ENCODE measurements at regions not wholly inside any gene's neighbourhood (a gene's known extent, or its start where the extent isn't known, plus 50 kb on each side); places are given as distances from the start of the nearest gene placed in this dataset.

DNA sequence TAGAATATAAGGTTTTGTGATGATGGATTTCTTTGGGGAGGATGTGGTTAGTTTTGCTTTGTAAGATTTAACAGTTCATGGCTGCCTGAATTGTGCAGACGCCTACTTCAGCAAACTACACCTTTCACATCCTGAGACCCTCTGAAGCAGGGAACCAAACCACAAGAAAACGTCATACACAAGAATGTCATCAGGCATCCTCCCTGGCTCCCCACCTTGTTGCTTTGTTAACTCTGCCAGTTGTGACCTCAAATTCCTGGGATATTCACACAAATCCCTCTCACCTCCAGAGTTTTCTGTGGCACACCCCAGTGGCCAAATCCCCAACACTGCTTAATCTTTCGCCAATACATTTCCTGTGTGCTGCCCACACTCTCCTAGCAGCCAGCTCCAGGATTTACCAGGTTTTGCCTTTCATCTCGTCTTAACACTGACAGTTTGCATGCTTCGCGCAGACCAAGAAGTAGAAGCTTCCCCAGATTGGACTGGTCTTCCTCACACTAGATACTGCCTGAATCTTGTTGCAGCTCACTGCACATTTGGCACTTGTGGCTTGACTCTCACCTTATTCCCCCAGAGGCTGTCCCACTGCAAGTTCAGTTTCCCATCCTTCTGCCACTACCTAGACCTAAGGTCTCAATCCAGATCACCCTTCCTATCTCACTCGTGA lies 51.1 kb upstream of the CTTNBP2NL start:
- H3K27me3 ChIP-seq = no peaks in the 10 kb centered on the region
- H3K4me3 ChIP-seq = no peak overlapping the region
- TF ChIP-seq, protein P1, sequence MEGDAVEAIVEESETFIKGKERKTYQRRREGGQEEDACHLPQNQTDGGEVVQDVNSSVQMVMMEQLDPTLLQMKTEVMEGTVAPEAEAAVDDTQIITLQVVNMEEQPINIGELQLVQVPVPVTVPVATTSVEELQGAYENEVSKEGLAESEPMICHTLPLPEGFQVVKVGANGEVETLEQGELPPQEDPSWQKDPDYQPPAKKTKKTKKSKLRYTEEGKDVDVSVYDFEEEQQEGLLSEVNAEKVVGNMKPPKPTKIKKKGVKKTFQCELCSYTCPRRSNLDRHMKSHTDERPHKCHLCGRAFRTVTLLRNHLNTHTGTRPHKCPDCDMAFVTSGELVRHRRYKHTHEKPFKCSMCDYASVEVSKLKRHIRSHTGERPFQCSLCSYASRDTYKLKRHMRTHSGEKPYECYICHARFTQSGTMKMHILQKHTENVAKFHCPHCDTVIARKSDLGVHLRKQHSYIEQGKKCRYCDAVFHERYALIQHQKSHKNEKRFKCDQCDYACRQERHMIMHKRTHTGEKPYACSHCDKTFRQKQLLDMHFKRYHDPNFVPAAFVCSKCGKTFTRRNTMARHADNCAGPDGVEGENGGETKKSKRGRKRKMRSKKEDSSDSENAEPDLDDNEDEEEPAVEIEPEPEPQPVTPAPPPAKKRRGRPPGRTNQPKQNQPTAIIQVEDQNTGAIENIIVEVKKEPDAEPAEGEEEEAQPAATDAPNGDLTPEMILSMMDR (IDR thresholded peaks at IDR 0.05; ENCODE audit: low read depth, low read length) = no peak
- no peak overlapping the region for H3K27ac ChIP-seq
- no peaks in the 10 kb centered on the region for H3K9me3 ChIP-seq (ENCODE audit: low read depth)
- no peak for DNase-seq (ENCODE audit: low read depth in 1 of 2, low spot score in 1 of 2)
- H3K4me1 ChIP-seq (ENCODE audit: low read depth) = no peaks in the 10 kb centered on the region
- H3K36me3 ChIP-seq = no peaks in the 10 kb centered on the region
